Hematopoietic multipotent progenitor cell treated with erythropoietin and hydrocortisone succinate and interleukin-3 and kit ligand, for 8 days (in vitro differentiated cells): ENCODE measurements at regions not wholly inside any gene's neighbourhood (a gene's known extent, or its start where the extent isn't known, plus 50 kb on each side); places are given as distances from the start of the nearest gene placed in this dataset.
"Not testable (repeated sequence)": the region's sequence is repeated elsewhere in the genome, so short reads cannot be mapped to it uniquely, and the experiment has no call there.

Experiments
- DNase-seq: peaks from one replicate; pipeline ENCODE4 v3.0.0-alpha.2; 2015

DNA sequence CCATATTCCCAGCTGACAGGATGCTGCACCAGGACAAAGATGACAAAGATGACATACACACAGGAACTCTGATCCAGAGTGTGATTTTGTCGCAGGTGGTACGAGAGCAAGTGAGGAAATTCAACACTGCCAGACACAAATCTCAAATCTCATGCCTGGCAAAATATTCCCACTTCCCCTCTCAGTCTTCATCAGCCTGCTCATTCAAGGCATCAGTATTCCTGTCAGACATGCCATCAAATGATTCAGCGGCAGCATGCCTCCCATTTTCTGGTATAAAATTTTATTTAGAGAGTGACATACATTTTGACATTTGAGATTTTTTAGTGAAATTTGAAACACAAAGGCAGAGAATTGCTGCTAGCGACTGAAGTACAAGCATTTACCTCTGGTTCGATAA, 228.1 kb upstream of the LMCD1 start:
- DNase-seq = no peak

DNA sequence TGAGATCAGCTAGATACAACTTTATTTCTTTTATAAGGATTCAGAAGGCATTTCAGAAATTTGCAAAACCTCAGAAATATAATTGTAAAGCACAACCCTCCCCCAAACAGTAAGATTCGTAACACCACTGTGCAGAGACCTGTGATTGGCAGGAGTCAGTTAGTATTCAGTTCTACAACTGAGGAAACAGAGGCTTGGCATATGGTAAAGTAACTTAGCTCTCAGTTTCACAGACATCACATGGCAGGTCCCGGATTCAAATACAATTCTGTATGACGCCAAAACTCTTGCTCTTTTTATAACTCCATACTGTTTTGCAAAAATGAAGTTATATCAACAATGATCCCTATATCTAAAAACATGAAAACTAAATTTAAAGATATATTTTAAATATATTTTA, 225.6 kb upstream of the LMCD1 start:
- no peak for DNase-seq

DNA sequence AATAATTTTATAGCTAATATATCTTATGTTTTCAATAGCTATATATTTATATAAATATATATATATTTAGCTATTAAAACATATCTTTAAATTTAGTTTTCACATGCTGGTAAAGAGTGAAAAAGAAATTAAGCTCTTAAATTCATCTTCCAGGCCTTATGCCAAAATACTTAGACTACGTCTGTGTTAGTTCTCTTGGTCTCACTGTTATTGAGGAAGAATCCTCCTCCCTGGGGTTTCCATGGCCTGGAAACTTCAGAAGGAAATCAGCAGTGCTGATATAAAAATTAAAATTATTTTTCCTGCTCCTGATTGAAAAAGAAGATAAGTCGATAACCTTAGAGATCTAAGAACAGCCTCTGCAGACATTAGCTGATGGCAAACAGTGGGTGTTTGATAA, 225.1 kb upstream of the LMCD1 start:
- DNase-seq = no peak

DNA sequence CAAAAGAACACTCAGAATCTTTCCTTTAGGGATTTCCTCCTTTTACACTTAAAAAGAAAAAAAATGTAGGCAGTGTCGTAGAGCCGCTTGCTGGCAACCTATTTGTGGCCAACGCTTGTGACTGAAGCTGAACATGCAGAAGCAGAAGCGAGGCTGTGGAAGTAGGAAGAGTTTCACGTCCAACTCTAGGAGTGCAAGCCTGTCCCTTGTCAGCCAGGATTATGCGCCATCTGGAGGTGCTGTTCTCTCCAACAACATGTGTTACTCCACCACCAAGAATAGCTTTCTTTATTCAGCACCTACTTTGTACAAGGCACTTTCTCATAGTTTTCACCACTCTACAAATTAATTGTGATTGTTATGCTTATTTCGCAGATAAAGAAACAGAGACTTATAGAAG, 223.2 kb upstream of the LMCD1 start:
- peak; percentile 4 for DNase-seq

DNA sequence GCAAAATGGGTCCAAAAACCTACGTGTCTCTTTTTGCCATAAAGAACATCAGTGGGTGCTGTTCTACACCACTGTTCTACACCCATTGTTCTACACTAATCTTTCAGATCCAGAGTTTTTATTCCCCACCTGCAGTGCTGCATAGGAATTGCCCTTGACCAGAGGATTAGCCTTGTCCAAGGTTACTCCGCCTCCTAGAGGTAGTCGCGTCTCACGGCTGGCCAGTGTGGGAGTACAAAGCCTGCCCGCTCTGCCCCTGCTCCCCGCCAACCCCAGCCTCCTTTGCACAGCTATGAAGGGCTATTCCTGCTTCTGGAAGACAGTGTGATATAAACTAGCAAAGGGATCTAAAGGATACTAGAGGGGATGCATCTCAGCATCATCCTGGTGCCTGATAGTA, 222.1 kb upstream of the LMCD1 start:
- DNase-seq = no peak

DNA sequence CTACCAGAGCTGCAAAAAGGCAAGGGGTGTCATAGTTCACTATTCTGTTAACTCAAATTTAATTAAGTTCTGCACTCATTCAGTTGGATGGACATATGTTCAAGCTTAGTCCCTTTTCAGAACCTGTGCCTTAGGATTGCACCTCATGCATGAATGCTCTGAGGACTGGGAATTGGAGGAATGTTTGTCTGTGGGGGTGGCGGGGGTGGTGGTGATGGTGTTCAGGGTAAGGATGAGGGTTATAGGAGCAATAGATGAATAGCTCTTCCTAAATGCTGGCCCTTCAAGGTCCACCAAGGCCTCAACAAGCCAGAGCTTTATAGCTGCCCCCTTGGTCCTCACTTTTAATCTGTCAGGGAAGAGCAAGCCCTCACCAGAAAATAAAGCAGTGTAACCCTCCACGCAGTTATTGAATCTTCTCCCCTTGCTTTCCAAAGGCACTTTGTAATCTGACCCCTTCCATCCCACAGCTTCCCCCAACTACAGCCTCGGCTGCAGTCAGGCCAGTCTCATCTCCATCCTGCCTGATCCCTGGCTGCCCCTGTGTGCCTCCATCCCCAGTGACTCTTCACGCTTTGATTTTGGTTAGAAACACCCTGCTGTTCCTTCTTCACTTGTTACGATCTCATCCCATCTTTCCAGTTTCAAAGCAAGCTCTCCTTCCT, 221.6 kb upstream of the LMCD1 start:
- no peak for DNase-seq

DNA sequence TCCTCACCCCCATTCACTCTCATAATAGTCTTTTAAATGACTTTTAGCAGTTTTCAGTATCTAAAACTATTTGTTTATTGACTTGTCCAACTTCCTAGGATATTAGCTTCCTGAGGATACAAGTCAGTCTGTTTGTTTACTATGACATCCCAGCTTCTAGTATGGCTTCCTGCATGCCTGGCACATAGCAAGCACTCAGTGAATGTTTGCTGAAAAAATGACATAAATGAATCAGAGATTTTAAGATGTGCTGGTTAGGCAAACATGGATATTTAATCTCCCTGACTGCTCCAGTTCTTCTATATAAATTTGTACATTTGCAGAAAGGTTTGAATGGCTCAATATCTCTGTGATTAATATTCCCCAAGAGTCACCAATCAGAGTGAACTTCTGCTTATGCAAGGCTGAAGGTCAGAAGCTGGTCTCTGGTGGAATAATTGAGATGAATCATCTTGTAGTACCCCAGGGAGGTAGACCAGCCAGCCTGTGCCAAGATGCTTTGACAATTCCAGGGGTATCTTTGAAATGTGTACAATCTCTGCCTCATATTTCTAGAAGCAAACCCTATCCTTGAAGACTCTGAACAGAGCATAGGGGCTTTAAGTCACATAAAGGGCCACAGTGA, 219.0 kb upstream of the LMCD1 start:
- no peak for DNase-seq

DNA sequence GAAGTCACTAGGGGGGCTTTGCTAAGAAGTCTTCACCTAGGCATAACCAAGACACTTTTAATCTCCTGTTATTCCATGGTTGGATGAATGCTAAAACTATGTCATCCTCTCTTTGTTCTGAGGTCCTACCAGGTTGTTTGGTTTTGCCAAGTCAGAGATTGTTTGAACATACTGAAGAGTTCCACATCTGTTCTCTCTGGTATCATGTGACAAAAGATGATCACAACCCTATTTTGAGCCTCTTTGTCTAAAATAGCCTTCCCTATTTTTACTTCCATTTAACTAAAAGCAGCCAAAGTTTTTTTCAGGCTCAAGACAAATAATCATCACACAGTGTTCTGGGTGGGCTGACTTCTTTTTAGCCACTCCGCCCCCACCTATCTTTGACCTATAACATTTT, 218.4 kb upstream of the LMCD1 start:
- no peak for DNase-seq

DNA sequence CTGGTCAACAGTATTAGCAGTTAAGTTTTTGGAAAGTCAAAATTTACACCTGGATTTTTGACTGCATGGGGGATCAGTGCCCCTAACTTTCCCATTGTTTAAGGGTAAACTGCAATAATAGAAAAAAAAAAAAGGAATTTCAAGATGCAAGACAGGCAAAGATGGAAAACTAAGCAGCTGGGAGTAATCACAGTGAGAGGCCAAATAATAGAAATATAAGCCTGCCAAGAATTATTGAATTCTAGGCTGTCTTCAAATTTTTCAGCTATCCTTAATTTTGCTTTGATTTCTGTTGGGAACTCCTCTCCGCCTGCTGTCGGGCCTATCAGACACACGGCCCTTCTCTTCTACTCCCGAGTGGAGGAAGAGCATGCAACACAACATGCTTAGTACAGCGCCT, 215.5 kb upstream of the LMCD1 start:
- no peak for DNase-seq

DNA sequence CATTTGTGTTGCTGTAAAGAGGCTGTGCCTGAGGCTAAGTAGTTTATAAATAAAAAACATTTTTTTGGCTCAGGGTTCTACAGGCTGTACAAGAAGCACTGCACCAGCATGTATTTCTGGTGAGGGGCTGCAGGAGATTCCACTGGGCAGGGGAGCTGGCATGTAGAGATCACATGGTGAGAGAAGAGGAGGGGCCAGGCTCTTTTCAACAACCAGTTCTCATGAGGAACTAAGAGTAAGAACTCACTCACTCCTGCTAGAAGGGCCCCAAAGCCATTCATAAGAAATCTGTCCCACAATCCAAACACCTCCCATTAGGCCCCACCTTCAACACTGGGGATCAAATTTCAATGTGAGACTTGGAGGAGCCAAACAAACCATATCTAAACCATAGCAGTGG, 214.9 kb upstream of the LMCD1 start:
- no peak for DNase-seq

DNA sequence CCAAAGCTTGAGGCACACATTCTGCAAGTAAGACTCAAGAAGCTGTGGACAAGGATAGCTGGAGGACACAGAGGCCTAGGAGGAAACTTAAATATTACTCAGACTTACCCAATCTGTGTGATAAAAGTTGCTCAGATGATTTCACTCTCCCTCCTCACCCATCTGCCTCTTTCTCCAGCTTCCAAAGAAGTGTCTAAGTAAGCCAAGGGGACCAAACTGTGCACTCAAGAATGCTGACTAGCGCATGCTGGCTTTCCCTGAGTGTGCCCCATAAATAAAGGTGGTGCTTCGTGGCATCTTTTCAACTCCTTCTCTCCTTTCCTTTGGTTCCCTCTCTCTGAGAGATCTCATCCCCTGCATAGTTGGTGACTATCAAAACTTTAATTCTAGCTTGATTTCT, 211.0 kb upstream of the LMCD1 start:
- DNase-seq = no peak

DNA sequence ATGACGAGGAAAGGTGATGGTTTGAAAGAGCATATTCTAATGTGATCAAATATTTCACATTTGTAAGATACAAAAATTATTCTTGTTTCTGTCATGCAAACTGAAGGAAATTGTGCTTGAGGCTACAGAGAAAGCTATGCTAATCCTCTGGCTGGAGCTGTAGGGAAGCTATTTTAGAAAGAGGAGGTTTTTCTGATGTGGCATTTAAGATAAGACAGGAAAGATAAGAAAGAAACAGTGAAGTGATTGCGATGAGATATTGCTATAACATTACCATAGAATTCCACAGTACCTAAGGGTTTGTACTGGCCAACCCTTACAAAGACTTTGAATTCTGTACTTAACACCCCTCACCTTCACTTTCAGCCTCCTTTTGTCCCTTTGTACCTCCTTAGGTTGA, 205.2 kb upstream of the LMCD1 start:
- no peak for DNase-seq

DNA sequence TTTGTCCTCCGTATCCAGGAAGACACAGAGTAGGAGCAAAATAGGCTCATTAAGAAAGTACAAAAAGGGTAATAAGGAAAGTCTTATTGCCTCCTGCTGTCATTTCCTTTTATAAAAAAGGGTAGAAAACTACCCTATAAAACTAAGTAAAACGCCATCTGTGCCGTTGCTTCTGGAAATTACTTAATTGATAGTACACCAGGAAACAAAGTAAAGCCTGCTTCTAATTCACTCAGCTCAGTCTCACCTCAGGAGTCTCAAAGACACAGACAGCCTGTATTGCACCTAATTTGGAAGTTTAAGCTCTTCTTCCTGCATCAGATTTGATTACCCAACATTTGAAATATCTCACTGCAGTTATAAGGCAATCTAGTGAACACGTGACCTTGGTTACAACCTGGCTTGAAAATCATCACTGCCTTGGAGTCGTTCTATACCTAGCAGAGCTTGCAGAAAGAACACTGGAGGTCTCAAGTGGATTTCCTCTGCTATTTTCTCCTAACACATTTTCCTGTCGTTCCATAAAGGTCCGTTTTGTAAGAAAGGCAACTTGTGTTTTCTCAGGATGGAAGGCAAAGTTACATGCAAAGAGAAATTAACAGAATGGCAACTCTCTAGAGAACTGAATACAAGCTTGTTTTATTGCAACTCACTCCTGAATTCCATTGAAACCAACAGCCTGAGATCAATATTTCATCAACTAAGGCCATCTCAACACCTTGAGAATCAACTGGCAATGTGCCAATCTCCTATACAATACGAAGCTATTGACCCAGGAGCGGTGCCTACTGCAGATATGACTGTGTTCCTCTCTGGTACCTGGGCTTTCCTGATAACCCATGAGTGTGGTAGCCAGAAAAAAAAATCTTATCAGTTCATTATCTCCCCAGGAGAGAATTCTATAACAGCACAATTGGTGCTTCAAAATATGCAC, 203.3 kb upstream of the LMCD1 start:
- no peak for DNase-seq

DNA sequence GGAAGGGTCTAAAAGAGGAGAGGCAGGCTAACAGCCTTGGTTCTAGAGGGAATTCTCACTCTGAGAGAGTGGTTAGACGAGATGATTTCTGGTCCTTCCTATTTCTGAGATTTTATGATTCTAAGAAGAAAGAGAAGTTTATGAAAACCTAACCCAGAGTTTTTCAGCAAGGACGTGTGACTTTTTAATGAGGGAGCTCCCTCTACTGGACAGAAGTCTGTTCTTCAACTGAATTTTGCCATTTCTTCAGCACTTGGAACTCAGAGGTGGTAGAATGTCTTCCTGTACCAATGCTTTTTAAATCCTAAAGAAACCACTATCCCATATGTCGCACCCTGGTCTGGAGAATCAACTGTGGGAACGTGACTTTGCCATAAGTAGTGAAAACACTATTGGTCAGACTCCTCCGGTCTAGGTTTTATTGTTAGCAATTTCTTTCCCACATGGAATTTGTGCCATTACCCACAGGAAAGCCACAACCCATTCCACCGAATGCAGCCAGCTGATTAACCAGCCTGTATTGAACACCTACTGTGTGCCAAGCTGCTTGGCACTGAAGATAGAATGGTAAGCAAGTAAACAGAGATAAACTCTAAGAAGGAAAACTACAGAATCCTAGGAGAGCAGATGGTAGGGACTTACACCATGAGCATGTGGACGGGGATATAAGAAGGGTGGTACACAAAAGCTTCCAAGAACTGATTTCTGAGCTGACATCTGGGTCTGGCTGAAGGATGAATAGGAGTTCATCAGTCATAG, 199.5 kb upstream of the LMCD1 start:
- peak; percentile 59 for DNase-seq

DNA sequence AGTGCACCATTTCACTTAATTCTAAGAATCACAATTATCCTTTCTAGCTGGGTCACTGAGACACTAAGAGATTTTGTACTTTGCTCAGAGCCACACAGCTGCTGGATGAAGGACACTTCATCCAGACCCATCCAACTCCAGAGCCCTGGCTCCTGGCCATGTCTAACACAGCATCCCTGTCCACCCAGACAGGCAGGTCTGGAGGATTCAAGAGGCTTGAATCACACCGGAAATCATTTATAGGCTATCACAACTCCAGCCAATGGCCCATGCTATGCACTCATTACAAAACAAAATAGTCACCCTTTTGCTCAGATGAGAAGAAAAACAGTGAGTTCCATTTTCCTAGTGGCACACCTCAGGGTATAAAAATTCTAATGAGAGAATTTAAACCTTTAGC, 198.2 kb upstream of the LMCD1 start:
- no peak for DNase-seq

DNA sequence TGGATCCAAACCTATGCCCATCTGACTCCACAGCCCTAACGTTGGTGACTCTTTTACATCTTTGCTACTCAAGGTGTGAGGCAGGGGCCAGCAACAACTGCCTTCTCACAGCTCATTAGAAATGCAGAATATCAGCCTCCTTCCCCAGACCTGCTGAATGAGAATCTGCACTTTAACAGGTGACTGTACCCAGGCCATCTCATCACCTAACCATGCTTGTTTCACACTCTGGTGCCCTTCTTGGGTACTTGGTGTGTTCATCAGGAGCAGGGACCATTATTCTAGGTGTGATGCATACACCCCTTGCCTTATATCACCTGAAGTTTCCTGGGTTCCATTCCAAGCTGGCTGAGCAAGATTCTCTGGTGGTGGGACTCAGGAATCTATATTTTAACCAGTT, 196.3 kb upstream of the LMCD1 start:
- DNase-seq = no peak

DNA sequence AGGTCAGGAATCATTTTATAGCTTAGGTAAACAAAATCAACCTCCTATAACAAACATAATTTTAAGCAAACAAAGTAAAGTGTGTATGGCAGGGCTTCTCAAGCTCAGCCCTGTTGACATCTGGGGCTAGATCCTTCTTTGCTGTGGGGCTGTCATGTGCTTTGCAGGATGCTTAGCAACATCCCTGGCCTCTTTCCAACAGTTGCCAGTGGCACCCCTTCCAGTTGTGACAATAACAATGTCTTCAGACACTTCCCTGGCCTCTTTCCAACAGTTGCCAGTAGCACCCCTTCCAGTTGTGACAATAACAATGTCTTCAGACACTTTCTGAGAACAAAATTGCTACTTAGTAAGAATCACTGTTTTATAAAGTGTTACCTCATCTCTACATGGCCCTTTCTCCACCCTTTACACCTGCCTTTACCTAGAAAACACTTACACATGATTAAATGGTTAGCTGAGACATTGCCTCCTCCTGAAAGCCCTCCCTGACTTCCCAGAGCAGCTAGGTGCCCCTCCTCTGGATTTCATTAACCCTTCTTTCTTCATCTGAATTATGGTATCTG, 194.0 kb upstream of the LMCD1 start:
- DNase-seq = no peak

DNA sequence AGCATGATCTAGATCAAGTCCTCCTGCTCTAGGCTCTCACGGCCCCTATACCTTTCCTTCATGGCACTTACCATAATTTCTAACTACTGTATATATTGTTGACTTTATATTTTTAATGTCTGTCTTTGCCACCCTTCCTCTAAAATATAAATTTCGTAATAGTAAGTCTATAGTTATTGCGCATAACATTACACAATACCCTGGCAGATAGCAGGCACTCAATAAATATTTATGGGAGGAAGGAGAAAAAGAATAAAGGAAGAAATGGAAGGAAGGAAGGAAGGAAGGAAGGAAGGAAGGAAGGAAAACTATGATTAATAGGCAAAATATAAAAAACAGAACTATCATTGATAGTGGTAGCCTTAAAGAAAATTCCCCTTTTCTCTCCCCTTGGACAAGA, 190.3 kb upstream of the LMCD1 start:
- DNase-seq = no peak

DNA sequence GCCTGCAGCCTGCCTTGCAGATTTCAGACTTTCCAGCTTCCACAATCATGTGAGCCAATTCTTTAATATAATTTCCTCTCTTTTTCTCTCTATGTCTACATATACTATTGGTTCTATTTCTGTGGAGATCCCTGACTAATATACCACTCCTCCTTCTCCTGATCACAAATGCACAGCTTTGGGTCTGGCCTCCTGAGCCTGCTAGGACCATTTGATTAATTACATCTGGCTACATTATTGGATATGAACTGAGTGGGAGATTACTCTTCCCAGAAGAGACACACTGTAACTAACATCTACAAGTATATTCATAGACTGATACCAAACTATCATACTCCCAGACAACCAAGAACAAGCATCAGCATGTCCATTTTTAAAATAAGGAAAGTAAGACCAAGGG, 188.9 kb upstream of the LMCD1 start:
- DNase-seq = no peak

DNA sequence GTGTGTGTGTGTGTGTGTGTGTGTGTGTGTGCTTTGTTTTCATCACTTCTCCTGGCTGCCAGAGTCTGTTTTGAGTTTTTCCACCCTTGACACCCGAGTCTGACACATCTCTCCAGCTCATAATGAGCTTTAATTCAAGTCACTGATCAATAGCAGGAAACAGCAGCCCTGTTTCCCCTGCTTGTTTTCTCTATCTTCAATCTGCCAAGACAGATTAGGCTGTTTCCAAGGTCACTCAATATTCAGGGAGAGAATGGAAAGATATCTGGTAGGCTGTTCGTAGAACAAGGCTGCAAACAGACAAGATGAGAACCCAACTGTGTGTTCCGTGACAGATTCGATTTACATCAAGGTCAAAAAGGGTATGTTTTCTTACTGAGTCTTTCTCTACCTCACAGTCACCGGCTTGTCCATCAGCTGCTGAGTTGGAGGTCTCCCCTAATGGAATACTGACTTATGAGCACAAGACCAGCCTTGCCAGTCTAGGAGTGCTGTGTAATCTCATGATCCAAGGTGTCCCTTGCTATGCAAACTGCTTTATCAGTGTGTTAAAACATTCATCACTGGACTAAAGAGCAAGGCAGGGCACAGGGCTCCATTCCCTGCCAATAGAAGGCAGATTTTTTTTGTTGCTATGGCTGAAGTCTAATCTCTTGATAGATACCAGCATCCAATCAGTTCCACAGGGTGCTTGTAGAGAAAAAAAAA, 187.9 kb upstream of the LMCD1 start:
- DNase-seq = no peak

DNA sequence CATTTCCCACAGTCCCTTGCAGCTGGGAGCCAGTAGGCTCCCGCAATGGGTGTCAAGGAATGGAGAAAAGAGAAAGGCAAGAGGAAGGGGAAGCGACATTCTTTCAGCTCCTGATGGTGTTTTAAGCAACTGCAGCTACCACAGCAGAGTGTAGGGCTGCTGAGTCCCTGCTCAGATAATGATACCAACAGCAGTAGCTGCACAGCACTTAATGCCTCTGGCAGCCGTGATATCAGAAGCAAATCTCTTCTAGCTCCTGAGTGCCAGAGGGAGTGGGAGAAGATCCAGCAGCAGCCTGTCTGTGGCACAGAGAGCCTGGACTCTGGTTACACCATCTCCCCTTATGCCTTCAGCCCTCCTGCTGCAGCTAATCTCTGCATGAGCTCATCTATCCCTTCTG, 186.1 kb upstream of the LMCD1 start:
- not testable (repeated sequence) for DNase-seq
